DMS153 (cell line): ENCODE measurements at regions not wholly inside any gene's neighbourhood (a gene's known extent, or its start where the extent isn't known, plus 50 kb on each side); places are given as distances from the start of the nearest gene placed in this dataset.
A peak's percentile ranks its signal among the peaks of the same experiment; 100 is the strongest.

Experiments
- DNase-seq: peaks from one replicate; lab custom pipeline; 2025; lab: John Stamatoyannopoulos, UW

DNA sequence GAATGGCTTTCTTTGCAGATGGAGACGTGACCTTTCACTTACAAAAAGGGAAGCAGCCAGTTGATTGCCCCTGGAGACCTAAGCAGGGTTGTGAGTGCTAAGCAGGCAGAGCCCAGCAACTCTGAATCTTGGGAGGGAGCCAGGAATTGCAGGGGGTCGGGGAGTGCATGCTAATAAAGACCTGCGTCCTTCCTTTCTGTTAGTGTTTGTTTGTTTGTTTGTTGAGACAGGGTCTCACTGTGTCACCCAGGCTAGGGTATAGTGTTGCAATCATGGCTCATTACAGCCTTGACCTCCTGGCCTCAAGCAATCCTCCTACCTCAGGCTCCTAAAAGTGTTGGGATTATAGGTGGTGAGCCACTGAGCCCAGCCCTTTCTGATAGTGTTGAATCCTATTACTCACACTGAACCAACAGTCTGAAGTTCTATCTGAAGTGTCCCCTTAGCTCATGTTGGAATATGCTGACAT, 137.4 kb downstream of the CEP135 start:
- peak; percentile 29 for DNase-seq

DNA sequence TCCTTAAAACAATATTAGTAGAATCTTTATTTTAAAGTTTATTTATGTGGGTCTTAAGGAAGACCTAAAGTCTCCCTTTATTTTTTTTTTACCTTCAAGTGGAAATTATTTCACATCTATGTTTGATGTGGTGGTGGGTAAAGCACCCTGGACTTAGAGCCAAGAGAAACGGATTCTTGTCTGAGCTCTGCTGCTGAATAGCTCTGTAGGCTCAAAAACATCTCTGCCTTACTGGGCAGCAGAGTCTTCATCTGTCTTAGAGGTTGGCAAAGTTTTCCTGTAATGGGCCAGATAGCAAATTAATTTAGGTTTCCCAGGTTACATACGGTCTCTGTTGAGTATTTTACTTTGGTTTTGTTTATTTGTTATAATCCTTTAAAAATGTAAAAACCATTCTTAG, 136.5 kb downstream of the CEP135 start:
- no peak for DNase-seq

DNA sequence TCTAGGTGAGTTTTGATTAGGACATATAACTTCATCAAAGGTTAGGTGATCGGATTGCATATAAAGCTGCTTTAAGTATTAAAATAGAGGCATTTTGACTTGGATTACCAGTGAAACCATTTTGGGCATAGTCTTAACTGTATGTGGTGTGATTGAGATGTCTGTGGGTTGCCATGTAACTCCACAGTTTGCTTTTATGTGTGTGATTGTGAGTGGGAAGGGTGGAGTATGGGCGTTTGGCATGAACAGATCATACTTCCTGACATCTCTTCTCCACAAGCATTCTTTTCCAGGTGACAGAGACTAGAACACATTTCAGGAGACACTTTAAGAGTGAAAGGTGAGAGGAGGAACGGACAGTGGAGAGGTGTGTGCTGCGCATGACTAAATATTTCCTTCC, 136.1 kb downstream of the CEP135 start:
- DNase-seq: no peak
